Chondrocyte (in vitro differentiated cells): ENCODE measurements at regions not wholly inside any gene's neighbourhood (a gene's known extent, or its start where the extent isn't known, plus 50 kb on each side); places are given as distances from the start of the nearest gene placed in this dataset.

Experiments
- DNase-seq: peaks from one replicate; pipeline ENCODE4 v3.0.0; 2021; ENCODE audit warnings: mixed read lengths, low spot score
- H3K27ac Mint-ChIP-seq: one replicate; pipeline ENCODE4 v1.8.0; 2021; ENCODE audit warnings: mild to moderate bottlenecking, moderate library complexity, mixed read lengths; ENCODE audit not compliant: unreplicated experiment
- H3K27me3 Mint-ChIP-seq: 2 replicates; pipeline ENCODE4 v1.8.0; 2021; ENCODE audit warnings: low read depth, mixed read lengths
- H3K36me3 Mint-ChIP-seq: 2 replicates; pipeline ENCODE4 v1.8.0; 2021; ENCODE audit warnings: low read depth, mixed read lengths
- H3K4me1 Mint-ChIP-seq: 2 replicates; pipeline ENCODE4 v1.8.0; 2021; ENCODE audit warnings: low read depth, mild to moderate bottlenecking, mixed read lengths
- H3K4me3 Mint-ChIP-seq: one replicate; pipeline ENCODE4 v1.8.0; 2021; ENCODE audit warnings: mild to moderate bottlenecking, moderate library complexity, mixed read lengths; ENCODE audit not compliant: unreplicated experiment
- H3K9me3 Mint-ChIP-seq: 2 replicates; pipeline ENCODE4 v1.8.0; 2021; ENCODE audit warnings: low read depth, mixed read lengths
- CTCF ChIP-seq: fragments of 200-600 bp; sonication (generic); IDR thresholded peaks from 2 replicates; pipeline ENCODE4 v1.5.0; 2021; ENCODE audit warnings: antibody characterized with exemption, mild to moderate bottlenecking, moderate library complexity

- Mint-ChIP-seq H3K9me3 (no peaks in the 10 kb centered on the region), H3K36me3 (no peaks in the 10 kb centered on the region), H3K27me3 (peaks cover 11% of the 10 kb centered on the region), H3K4me1 (peaks cover 15% of the 10 kb centered on the region), H3K4me3 (no peak overlapping the region), H3K27ac (no peak overlapping the region)
- TF ChIP-seq CTCF = peak; percentile 27
- no peak for DNase-seq
These were observed 72.3 kb upstream of the ANXA1 start for GRCh38 chr9:73079326-73079725.

GRCh38 chr9:73077625-73078030 lies 74.0 kb upstream of the ANXA1 start:
- H3K27me3 Mint-ChIP-seq = no peaks in the 10 kb centered on the region
- no peaks in the 10 kb centered on the region for H3K9me3 Mint-ChIP-seq
- H3K4me3 Mint-ChIP-seq = no peak overlapping the region
- no peak for TF ChIP-seq CTCF
- H3K27ac Mint-ChIP-seq = no peak overlapping the region
- H3K4me1 Mint-ChIP-seq = peaks cover 22% of the 10 kb centered on the region
- no peaks in the 10 kb centered on the region for H3K36me3 Mint-ChIP-seq
- DNase-seq = no peak

- H3K36me3 Mint-ChIP-seq = no peaks in the 10 kb centered on the region
- H3K27ac Mint-ChIP-seq = no peak overlapping the region
- no peaks in the 10 kb centered on the region for H3K9me3 Mint-ChIP-seq
- no peak for TF ChIP-seq CTCF
- H3K27me3 Mint-ChIP-seq = no peaks in the 10 kb centered on the region
- peaks cover 22% of the 10 kb centered on the region for H3K4me1 Mint-ChIP-seq
- no peak for DNase-seq
- H3K4me3 Mint-ChIP-seq = no peak overlapping the region
These were observed 74.7 kb upstream of the ANXA1 start for GRCh38 chr9:73076970-73077369.

GRCh38 chr9:73074176-73074708 lies 77.4 kb upstream of the ANXA1 start:
- H3K4me1 Mint-ChIP-seq = peaks cover 10% of the 10 kb centered on the region
- peaks cover 5% of the 10 kb centered on the region for H3K9me3 Mint-ChIP-seq
- H3K36me3 Mint-ChIP-seq = no peaks in the 10 kb centered on the region
- no peak overlapping the region for H3K27ac Mint-ChIP-seq
- H3K27me3 Mint-ChIP-seq = peaks cover 1% of the 10 kb centered on the region
- TF ChIP-seq CTCF = no peak
- H3K4me3 Mint-ChIP-seq = no peak overlapping the region
- no peak for DNase-seq

- Mint-ChIP-seq H3K9me3 (peaks cover 5% of the 10 kb centered on the region), H3K27me3 (peaks cover 1% of the 10 kb centered on the region), H3K4me1 (peaks cover 9% of the 10 kb centered on the region), H3K4me3 (no peak overlapping the region), H3K36me3 (no peaks in the 10 kb centered on the region), H3K27ac (no peak overlapping the region)
- TF ChIP-seq CTCF = no peak
- DNase-seq = no peak
These were observed 78.1 kb upstream of the ANXA1 start for GRCh38 chr9:73073337-73074175.
